ENCODE measurements at regions not wholly inside any gene's neighbourhood (a gene's known extent, or its start where the extent isn't known, plus 50 kb on each side); places are given as distances from the start of the nearest gene placed in this dataset.

GRCh38 chr5:53321073-53321472, 159.4 kb upstream of the FST start (continued):
- TF ChIP-seq ZBTB33 (IDR thresholded peaks at IDR 0.05): no peak
- TF ChIP-seq YY1 (IDR thresholded peaks at IDR 0.05): no peak
- no peak for TF ChIP-seq ATF3 (IDR thresholded peaks at IDR 0.05)
- TF ChIP-seq HNF4G (IDR thresholded peaks at IDR 0.05): no peak
- TF ChIP-seq RXRA (IDR thresholded peaks at IDR 0.05): no peak
- TF ChIP-seq NR2F2 (IDR thresholded peaks at IDR 0.05): no peak

GRCh38 chr5:53321721-53322120, 158.7 kb upstream of the FST start:
- H3K27me3 ChIP-seq (ENCODE audit: control insufficient read depth in 4 of 4, insufficient read depth in 4 of 4, low read length in 3 of 4): no peaks in the 10 kb centered on the region
- H3K9ac ChIP-seq (ENCODE audit: low read depth in 1 of 2, low read length in 2 of 2): no peak overlapping the region
- TF ChIP-seq RAD21 (IDR thresholded peaks at IDR 0.05) (no peak), JUND (IDR thresholded peaks at IDR 0.05) (no peak), ATF3 (IDR thresholded peaks at IDR 0.05) (no peak), SP1 (IDR thresholded peaks at IDR 0.05) (no peak), CTCF (IDR thresholded peaks at IDR 0.05; ENCODE audit: low read depth, low read length, missing input control) (no peak), NR2F2 (IDR thresholded peaks at IDR 0.05) (no peak), RXRA (IDR thresholded peaks at IDR 0.05) (no peak), HNF4A (conservative IDR thresholded peaks at IDR 0.05) (no peak)
- TF ChIP-seq, protein P1, sequence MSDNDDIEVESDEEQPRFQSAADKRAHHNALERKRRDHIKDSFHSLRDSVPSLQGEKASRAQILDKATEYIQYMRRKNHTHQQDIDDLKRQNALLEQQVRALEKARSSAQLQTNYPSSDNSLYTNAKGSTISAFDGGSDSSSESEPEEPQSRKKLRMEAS (IDR thresholded peaks at IDR 0.05): no peak
- H3K4me1 ChIP-seq (ENCODE audit: control insufficient read depth in 4 of 4, insufficient read depth in 4 of 4, low read length in 3 of 4): peaks cover 0 to 2% (median 0%) of the 10 kb centered on the region in 4 donors
- no peaks in the 10 kb centered on the region for H3K36me3 ChIP-seq (ENCODE audit: control insufficient read depth in 4 of 4, insufficient read depth in 3 of 4, low read depth in 1 of 4, low read length in 3 of 4)
- WGBS: over 99% methylated on average over 2 of the region's 2 CpGs
- no peaks in the 10 kb centered on the region for H3K9me3 ChIP-seq (ENCODE audit: control insufficient read depth in 4 of 4, low read length in 3 of 4)
- no peak overlapping the region for H3K27ac ChIP-seq (ENCODE audit: low read depth in 1 of 2, low read length in 2 of 2)
- H3K4me3 ChIP-seq (ENCODE audit: low read depth in 1 of 3, low read length in 3 of 3): no peak overlapping the region
- DNase-seq (ENCODE audit: low spot score): no peak

DNA sequence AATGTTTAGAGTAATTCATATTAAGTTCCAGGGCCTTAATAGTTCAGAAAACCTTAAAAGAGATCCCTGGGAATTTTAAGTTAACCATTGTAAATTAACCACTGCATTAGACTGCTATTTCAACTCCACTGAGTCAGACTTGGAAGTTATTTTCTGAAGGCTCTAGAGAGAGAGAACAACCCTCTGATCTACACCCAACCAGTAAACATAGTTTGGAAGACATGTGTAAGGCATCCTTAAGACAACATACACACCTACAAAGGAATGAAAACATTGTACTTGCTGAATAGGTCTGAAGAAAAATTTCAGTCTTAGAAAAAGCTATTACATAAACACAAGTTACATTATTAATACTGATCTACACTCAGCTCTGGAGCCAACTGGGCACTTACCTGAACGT, 158.2 kb upstream of the FST start:
- Histone ChIP-seq H3K4me1 (ENCODE audit: control insufficient read depth in 4 of 4, insufficient read depth in 4 of 4, low read length in 3 of 4) (peaks cover 0 to 2% (median 0%) of the 10 kb centered on the region in 4 donors), H3K27ac (ENCODE audit: low read depth in 1 of 2, low read length in 2 of 2) (no peak overlapping the region), H3K36me3 (ENCODE audit: control insufficient read depth in 4 of 4, insufficient read depth in 3 of 4, low read depth in 1 of 4, low read length in 3 of 4) (no peaks in the 10 kb centered on the region), H3K27me3 (ENCODE audit: control insufficient read depth in 4 of 4, insufficient read depth in 4 of 4, low read length in 3 of 4) (no peaks in the 10 kb centered on the region), H3K9me3 (ENCODE audit: control insufficient read depth in 4 of 4, low read length in 3 of 4) (no peaks in the 10 kb centered on the region), H3K9ac (ENCODE audit: low read depth in 1 of 2, low read length in 2 of 2) (no peak overlapping the region), H3K4me3 (ENCODE audit: low read depth in 1 of 3, low read length in 3 of 3) (no peak overlapping the region)
- 77% methylated on average over 1 of the region's 1 CpG for WGBS
- TF ChIP-seq FOXA1 (IDR thresholded peaks at IDR 0.05) (no peak), RXRA (IDR thresholded peaks at IDR 0.05) (no peak), HNF4G (IDR thresholded peaks at IDR 0.05) (no peak), JUND (IDR thresholded peaks at IDR 0.05) (no peak), YY1 (IDR thresholded peaks at IDR 0.05) (no peak), FOXA2 (IDR thresholded peaks at IDR 0.05) (no peak), NR2F2 (IDR thresholded peaks at IDR 0.05) (no peak), ATF3 (IDR thresholded peaks at IDR 0.05) (no peak), HNF4A (conservative IDR thresholded peaks at IDR 0.05) (no peak), TAF1 (conservative IDR thresholded peaks at IDR 0.05) (no peak), EGR1 (IDR thresholded peaks at IDR 0.05; ENCODE audit: low read depth in 2 of 2) (no peak), ZBTB33 (IDR thresholded peaks at IDR 0.05) (no peak)
- TF ChIP-seq, protein P1 (IDR thresholded peaks at IDR 0.05): no peak
- DNase-seq (ENCODE audit: low spot score): no peak

All from liver (tissue), 8 donors.